HG02870 (cell line): ENCODE measurements at regions not wholly inside any gene's neighbourhood (a gene's known extent, or its start where the extent isn't known, plus 50 kb on each side); places are given as distances from the start of the nearest gene placed in this dataset.

Experiments used
- ATAC-seq: cut with Tn5 transposase; IDR thresholded peaks from one replicate; pipeline ENCODE4 v1.9.1; 2021; ENCODE audit warnings: mild to moderate bottlenecking, moderate library complexity; ENCODE audit not compliant: unreplicated experiment

DNA sequence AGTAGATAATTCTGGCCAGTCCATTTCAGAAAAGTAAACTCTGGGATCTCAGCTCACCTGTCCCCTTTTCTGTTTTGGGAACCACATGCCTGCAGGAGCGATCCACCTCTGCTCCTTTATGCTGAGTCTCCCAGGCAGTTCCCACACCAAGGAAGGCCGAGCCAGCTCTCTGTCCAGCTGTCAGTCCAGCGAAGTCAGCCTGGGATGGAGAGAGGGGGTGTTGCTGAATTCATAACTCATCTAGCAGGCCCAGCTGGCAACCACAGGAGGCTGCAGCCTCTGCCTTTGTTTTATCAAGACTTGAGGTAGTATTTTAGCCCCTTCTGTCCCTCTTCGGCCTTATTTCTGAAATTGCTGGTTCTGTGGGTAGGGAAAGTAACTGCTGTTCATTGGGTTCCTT lies 209.9 kb downstream of the ARL4C start:
- no peak for ATAC-seq

GRCh38 chr2:234286118-234286598 lies 210.7 kb downstream of the ARL4C start:
- no peak for ATAC-seq

- ATAC-seq: no peak
Measured at GRCh38 chr2:234285541-234285940, 211.3 kb downstream of the ARL4C start.

DNA sequence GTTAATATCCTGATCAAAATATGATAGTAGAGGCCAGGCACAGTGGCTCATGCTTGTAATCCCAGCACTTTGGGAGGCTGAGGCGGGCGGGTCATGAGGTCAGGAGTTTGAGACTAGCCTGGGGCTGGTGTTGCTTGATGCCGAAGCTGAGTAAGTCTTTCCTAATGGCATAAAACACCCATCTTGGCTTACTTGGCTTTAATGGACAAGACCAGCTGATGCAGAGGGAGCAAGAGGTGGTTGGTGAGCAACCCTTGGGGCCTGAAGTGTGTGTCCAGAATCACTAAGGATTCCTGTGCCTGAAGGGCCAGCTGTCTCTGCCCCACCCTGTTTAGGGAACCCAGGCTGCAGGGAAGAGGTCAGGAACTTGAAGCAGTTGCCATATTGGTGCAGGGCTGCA lies 217.2 kb downstream of the ARL4C start:
- no peak for ATAC-seq

- no peak for ATAC-seq
Measured at GRCh38 chr2:234278556-234279255, 218.2 kb downstream of the ARL4C start.

GRCh38 chr2:234275515-234275914 lies 221.4 kb downstream of the ARL4C start:
- ATAC-seq: no peak

- ATAC-seq: no peak
Measured at GRCh38 chr2:234273887-234274584, 222.8 kb downstream of the ARL4C start.

GRCh38 chr2:234272069-234272850 lies 221.8 kb downstream of the SPP2 start:
- no peak for ATAC-seq

DNA sequence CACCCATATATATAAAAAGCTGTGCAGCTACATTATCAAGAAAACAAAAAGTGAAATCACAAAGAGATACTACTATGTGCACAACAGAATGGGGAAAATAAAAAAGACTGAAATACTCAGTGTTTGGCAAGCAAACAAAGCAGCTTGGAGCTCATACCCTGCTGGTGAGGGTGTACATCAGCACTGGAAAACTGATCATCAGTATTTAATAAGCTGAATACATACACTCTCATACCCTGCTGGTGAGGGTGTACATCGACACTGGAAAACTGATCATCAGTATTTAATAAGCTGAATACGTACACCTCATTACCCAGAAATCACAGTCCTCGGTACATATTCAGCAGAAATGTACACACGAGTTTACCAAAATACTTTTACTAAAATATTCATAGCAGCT lies 220.8 kb downstream of the SPP2 start:
- no peak for ATAC-seq

DNA sequence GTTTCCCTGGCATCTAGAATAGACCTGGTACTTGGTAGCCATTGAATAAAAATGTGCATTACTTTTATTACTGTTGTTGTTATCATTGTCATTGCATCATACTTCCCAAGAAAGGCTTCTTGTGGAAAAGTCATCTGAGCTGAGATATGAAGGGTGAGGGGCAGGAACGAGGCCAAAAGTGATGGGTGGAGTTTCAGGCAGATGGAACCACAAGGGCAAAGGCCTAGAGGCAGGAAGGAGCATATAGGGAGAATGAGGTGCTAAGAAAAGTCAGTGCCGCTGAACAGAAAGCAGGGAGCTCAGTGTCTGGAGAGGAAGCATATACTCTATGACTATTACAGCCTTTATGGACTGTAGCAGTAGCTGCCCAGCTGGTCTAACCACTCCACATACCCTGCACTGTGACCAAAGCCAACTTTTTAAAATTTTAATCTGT lies 219.3 kb downstream of the SPP2 start:
- no peak for ATAC-seq

DNA sequence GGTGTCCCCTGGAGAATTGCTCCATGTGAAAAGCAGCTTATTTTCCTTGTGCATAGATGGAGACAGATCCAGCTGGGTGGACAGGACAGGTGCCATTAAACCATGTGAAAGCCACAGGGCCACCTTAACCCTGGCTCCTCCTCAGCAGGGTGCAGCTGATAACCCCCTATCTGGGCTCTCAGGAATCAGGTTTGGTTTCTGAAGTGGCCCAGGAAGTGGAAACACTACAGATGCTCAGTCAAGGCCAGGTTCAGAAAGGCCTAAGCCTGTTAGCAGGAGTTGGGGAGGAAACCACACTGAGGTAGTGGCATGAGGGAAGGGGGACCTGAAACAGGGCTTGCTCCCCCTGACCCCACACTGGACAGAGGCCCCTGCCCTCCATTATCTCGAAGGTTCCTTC lies 217.0 kb downstream of the SPP2 start:
- ATAC-seq: no peak

GRCh38 chr2:234266952-234267351 lies 216.4 kb downstream of the SPP2 start:
- ATAC-seq: no peak

DNA sequence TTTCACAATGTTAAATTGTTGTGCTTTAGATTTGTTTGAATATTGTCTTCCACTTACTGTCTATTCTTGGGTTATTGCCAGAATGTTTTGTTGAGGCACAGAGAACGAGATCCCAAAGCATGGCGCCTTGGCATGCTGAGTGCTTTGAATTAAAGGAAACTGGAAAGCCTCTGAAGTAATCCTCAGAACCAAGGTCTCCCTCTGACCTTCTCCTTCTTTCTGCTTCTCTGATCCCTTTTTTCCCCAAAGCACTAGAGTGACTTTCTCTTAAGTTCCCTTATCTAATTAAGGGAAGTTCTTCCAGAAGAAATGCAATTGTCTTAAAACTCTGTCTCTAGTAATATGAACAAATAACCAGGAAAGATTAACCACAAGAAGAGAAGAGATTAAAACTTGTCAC lies 214.7 kb downstream of the SPP2 start:
- no peak for ATAC-seq

GRCh38 chr2:234261736-234262135 lies 211.2 kb downstream of the SPP2 start:
- ATAC-seq: no peak

DNA sequence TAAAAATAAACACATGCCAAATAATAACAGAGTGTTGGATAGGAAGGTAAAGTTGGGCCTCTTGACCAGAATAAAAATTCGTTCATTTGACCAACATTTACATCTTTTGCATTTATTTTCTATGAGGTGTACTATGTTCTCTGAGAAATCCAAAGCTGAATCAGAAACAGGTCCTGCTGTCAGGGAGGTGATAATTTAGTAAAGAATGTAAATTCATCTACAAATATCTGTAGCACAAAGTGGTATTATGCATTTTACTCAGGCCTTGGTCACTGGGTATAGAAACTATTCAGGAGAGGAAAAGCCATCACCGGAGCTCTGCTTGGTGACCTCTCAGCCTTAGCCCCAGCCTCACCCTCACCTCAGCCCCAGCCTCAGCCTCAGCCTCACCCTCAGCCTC lies 208.9 kb downstream of the SPP2 start:
- ATAC-seq: no peak

- ATAC-seq: no peak
Measured at GRCh38 chr2:234258562-234259141, 208.2 kb downstream of the SPP2 start.

- no peak for ATAC-seq
Measured at GRCh38 chr2:234257859-234258561, 207.5 kb downstream of the SPP2 start.

DNA sequence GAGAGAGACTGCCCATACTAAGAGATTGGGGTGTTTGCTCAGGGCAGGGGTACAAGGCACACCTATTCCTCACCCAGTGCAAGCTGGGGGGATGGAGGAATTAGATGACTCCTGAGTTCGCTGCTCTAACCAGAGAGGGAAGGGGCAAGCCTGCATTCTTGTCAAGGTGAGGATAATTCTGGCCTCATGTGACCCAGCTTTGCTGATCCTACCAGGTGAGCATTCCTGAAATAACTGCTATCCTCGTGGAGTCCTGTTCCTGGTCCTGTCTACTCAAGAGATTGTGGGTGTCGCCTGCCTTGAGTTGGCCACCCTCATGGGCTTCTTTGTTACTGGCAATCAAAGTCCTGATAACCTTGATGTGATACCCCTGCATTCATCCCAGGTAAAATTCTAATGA lies 206.0 kb downstream of the SPP2 start:
- no peak for ATAC-seq

DNA sequence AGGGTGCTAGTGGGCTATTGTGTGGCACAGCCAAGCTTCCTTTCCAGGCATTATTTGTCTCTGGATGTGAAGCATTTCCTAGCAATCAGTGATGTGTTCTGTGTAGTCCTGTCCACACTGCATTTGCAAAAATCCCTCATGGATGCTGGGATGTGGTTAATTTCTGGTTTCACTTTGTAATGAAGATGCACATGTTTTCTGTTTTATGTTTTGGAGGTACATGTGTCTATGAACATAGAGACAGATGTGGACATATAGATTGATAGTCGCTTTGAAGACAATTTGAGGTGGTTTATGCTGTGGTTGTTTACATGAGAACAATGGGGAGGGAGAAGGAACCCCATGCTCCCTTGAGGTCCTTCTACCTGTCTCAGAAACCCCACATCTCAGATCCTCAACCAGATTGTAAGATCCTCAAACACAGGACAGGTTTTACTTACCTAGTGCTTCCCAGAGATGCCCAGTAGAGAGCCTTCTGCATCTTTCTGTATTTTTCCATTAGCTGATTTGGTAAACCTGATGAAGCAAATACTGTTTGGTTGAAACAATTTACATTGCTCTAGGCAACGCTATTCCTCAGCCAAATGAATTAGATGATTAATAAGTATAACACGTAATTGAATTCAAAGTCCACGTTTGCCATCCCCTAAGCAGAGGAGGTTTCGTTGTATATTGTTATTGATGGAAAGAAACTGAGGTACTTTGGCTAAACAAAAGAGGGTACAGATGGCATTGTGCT lies 204.4 kb downstream of the SPP2 start:
- no peak for ATAC-seq

GRCh38 chr2:234252772-234253171 lies 202.3 kb downstream of the SPP2 start:
- ATAC-seq: no peak
